Kidney (tissue), 13 donors: ENCODE measurements at regions not wholly inside any gene's neighbourhood (a gene's known extent, or its start where the extent isn't known, plus 50 kb on each side); places are given as distances from the start of the nearest gene placed in this dataset.

ENCODE experiments used
- DNase-seq, 5 donors: peaks; one replicate each; pipeline ENCODE4 v3.0.0-alpha.2; 2013 to 2020
- FAIRE-seq: peaks from 2 replicates; lab custom pipeline; 2012; peaks lifted over from hg19 to GRCh38; lab: Jason Lieb, UNC
- H3K27ac ChIP-seq, 2 donors: one replicate each; pipeline ENCODE4 v1.7.0; 2013; ENCODE audit warnings: low read depth in 2 of 2, low read length in 2 of 2, inconsistent platforms in 1 of 2
- H3K27me3 ChIP-seq: one replicate; pipeline ENCODE4 v1.7.1; 2013; ENCODE audit warnings: low read length, inconsistent platforms; ENCODE audit not compliant: control insufficient read depth, insufficient read depth
- H3K36me3 ChIP-seq, 3 donors: one replicate each; pipeline versions ENCODE4 v1.7.0 to v1.7.1; 2013; ENCODE audit warnings: low read length in 3 of 3, control low read depth in 1 of 3, inconsistent platforms in 1 of 3; ENCODE audit not compliant: insufficient read depth in 3 of 3, control insufficient read depth in 2 of 3
- H3K4me1 ChIP-seq, 3 donors: one replicate each; pipeline versions ENCODE4 v1.7.0 to v1.7.1; 2013; ENCODE audit warnings: low read length in 3 of 3, inconsistent platforms in 1 of 3, low read depth in 1 of 3; ENCODE audit not compliant: control insufficient read depth in 2 of 3, insufficient read depth in 2 of 3
- H3K4me3 ChIP-seq, 3 donors: one replicate each; pipeline versions ENCODE4 v1.7.0 to v1.8.1; 2013; ENCODE audit warnings: low read length in 3 of 3, control low read depth in 1 of 3, inconsistent platforms in 1 of 3
- H3K9ac ChIP-seq, 3 donors: one replicate each; pipeline versions ENCODE4 v1.7.0 to v1.7.1; 2013; ENCODE audit warnings: low read length in 3 of 3, control low read depth in 1 of 3, inconsistent platforms in 1 of 3
- H3K9me3 ChIP-seq, 3 donors: one replicate each; pipeline versions ENCODE4 v1.7.0 to v1.7.1; 2013; ENCODE audit warnings: low read length in 3 of 3, control low read depth in 1 of 3, inconsistent platforms in 1 of 3; ENCODE audit not compliant: control insufficient read depth in 2 of 3, insufficient read depth in 1 of 3
- intact Hi-C: fragments of 100-400 bp; cut with DNase I; formaldehyde crosslinking; loops from one replicate; pipeline ENCODE4 v1.11.1; 2022
- TF ChIP-seq, protein P1 (sequence below): IDR thresholded peaks from 3 replicates; pipeline ENCODE4 v1.5.1; 2012; ENCODE audit warnings: mild to moderate bottlenecking, moderate library complexity, borderline replicate concordance; ENCODE audit not compliant: insufficient read depth; ENCODE audit errors: extremely low read depth
- donor health status: control.
- donor health status: control.
- donor health status: control.
- donor health status: control.
- donor health status: control.
- donor health status: DM: yes; HTN: yes; CAD: no.
- donor health status: Normal renal cell carcinoma (clear cell type).

- Histone ChIP-seq H3K4me1 (peaks cover 0 to 3% (median 2%) of the 10 kb centered on the region in 3 donors), H3K27ac (no peak overlapping the region), H3K27me3 (no peaks in the 10 kb centered on the region), H3K36me3 (no peaks in the 10 kb centered on the region), H3K9me3 (no peaks in the 10 kb centered on the region), H3K9ac (no peak overlapping the region), H3K4me3 (no peak overlapping the region)
- FAIRE-seq (no peak), DNase-seq (no peak)
- TF ChIP-seq, protein P1, sequence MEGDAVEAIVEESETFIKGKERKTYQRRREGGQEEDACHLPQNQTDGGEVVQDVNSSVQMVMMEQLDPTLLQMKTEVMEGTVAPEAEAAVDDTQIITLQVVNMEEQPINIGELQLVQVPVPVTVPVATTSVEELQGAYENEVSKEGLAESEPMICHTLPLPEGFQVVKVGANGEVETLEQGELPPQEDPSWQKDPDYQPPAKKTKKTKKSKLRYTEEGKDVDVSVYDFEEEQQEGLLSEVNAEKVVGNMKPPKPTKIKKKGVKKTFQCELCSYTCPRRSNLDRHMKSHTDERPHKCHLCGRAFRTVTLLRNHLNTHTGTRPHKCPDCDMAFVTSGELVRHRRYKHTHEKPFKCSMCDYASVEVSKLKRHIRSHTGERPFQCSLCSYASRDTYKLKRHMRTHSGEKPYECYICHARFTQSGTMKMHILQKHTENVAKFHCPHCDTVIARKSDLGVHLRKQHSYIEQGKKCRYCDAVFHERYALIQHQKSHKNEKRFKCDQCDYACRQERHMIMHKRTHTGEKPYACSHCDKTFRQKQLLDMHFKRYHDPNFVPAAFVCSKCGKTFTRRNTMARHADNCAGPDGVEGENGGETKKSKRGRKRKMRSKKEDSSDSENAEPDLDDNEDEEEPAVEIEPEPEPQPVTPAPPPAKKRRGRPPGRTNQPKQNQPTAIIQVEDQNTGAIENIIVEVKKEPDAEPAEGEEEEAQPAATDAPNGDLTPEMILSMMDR, result no peak
- intact Hi-C loops, result no loop called here
Observed at GRCh38 chr6:9537381-9537780, 877.5 kb downstream of the TFAP2A start.

DNA sequence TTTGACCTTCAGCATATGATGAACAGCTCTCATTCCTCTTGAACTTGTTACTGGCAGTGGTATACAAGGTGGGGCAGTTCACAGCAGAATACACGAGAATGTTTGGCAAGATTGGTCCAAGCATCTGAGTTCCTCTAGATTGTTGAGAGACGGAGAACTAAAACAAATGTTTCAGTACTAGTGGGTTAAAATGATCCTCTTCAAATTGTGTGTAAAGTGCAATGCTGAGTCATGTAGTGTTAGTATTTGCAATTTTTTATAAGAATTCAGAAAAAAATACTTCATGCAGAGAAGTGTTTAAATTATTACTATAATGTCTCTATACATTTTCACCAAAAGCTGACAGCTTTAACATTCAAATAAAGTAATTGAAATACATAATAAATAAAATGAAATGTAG, 879.8 kb downstream of the TFAP2A start:
- FAIRE-seq (no peak), DNase-seq (no peak)
- intact Hi-C loops, result no loop called here
- Histone ChIP-seq H3K27me3 (no peaks in the 10 kb centered on the region), H3K4me1 (peaks cover 0 to 2% (median 1%) of the 10 kb centered on the region in 3 donors), H3K9me3 (no peaks in the 10 kb centered on the region), H3K4me3 (no peak overlapping the region), H3K27ac (no peak overlapping the region), H3K36me3 (no peaks in the 10 kb centered on the region), H3K9ac (no peak overlapping the region)
- TF ChIP-seq, protein P1, result no peak

DNA sequence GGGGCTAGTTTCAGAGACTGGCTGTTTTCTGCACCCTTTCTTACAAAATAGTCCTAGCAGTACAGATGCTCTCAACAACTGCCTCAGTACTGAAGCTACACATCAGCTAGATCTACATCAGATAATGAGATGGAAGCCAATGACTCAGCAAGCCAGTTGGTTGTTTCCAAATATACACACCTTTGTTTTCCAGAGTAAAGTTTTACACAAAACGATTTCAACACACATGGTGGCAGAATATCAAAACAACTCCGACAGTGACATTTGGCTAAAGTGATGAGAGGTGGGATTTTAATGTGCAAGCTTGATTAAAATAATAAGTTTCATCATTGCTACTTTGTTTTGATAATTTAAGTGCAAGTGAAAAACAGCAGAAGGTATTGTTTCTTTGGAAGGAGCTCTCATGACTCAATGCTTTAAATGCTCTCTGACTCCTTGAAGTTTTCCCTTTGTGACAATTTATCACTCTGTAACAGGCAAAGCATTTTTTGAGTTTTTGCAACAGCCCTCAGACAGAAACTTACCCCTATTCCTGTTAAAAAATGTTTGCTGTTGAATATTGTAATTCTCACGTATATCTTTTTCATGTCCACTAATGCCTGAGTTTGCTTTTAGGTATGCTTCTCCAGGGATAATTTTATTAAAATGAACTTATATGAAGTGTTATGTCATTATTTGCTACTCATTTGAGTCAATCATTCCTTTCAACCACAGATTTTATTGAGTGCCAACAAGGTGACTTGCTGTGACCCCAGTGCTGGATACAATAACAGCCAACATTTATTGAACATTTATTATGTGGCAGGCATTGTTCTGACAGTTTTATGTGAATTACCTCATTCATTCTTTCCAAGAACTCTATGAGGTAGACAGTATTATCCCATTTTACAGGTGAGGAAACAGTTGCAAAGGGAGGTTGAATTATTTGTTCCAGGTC, 882.0 kb downstream of the TFAP2A start:
- no peak overlapping the region for H3K9ac ChIP-seq
- intact Hi-C loops, result no loop called here
- TF ChIP-seq, protein P1, result no peak
- FAIRE-seq (no peak), DNase-seq (no peak)
- H3K4me3 ChIP-seq, result no peak overlapping the region
- no peak overlapping the region for H3K27ac ChIP-seq
- no peaks in the 10 kb centered on the region for H3K4me1 ChIP-seq
- no peaks in the 10 kb centered on the region for H3K36me3 ChIP-seq
- H3K9me3 ChIP-seq, result no peaks in the 10 kb centered on the region
- no peaks in the 10 kb centered on the region for H3K27me3 ChIP-seq
